PC-3 (cell line): ENCODE measurements at regions not wholly inside any gene's neighbourhood (a gene's known extent, or its start where the extent isn't known, plus 50 kb on each side); places are given as distances from the start of the nearest gene placed in this dataset.

Experiments used
- EZH2 ChIP-seq: fragments of 300-600 bp; sonication (generic); IDR thresholded peaks from one replicate; pipeline ENCODE4 v1.6.1; 2017; ENCODE audit warnings: antibody characterized with exemption, mild to moderate bottlenecking, low read length; ENCODE audit not compliant: unreplicated experiment
- TF ChIP-seq, protein P1 (sequence below): fragments of 300-600 bp; sonication (generic); conservative IDR thresholded peaks from 2 replicates; pipeline ENCODE4 v1.5.1; 2017; ENCODE audit warnings: antibody characterized with exemption, low read depth, mild to moderate bottlenecking, low read length

DNA sequence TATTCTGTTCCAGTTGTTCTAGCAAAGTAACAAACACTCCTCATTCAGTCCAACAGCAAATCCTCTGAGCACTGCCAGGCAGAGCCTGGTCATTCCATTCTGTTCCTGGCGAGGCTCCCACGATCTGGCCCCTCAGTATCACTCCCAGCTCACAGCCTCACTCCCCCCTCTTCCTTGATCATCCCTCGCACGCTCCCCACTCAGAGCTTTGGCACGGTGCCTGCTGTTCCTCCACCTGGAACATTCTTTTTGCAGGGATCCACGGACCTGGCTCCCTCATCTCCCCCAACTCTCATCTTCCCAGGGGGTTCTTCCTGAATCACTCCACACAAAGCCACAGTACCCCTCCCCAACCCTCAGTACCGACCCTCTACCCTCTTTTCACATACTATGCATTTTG lies 192.3 kb downstream of the ATPSCKMT start:
- TF ChIP-seq, protein P1, sequence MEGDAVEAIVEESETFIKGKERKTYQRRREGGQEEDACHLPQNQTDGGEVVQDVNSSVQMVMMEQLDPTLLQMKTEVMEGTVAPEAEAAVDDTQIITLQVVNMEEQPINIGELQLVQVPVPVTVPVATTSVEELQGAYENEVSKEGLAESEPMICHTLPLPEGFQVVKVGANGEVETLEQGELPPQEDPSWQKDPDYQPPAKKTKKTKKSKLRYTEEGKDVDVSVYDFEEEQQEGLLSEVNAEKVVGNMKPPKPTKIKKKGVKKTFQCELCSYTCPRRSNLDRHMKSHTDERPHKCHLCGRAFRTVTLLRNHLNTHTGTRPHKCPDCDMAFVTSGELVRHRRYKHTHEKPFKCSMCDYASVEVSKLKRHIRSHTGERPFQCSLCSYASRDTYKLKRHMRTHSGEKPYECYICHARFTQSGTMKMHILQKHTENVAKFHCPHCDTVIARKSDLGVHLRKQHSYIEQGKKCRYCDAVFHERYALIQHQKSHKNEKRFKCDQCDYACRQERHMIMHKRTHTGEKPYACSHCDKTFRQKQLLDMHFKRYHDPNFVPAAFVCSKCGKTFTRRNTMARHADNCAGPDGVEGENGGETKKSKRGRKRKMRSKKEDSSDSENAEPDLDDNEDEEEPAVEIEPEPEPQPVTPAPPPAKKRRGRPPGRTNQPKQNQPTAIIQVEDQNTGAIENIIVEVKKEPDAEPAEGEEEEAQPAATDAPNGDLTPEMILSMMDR = no peak
- no peak for TF ChIP-seq EZH2
